ENCODE measurements at regions not wholly inside any gene's neighbourhood (a gene's known extent, or its start where the extent isn't known, plus 50 kb on each side); places are given as distances from the start of the nearest gene placed in this dataset.

DNA sequence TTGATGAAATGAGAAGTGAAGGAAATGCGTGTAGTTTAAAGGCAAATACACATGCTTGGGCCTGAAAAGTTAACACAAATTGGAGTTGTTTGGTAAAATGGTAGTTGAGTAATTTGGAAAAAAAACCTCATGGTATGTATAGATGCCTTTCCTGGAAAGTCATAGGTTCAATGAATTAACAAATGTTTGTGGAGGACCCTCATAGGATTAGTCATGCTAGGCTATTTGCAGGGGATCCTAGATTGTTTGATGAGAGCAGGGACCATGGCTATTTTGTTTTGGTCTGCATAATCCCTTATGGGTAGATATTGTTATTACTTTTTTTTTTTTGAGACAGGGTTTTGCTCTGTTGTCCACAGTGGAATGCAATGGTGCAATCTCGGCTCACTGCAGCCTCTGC, 93.5 kb upstream of the NR3C1 start:
- POLR2A ChIA-PET = no interaction called here

DNA sequence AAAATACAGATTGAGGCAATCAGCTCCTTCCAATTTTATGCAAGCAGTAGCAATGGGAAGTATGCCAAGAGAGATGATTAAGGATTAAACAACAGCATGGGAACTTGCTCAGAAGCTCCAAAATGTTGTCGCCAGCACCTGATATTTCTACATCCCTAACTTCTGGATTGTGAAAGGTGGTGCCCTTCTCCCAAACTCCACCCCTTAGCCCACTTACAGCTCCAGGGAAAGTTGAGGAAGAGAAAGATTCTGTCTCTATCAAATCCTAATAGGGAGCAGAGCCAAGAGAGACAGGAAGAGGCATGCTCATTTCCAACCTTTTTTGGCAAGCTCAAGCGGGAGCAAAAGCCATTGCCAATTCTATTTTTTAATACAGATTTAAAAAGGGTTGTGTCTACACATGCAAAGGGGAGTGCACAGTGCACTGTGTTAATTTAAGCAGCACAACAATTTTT, 92.4 kb upstream of the NR3C1 start:
- Mint-ChIP-seq H3K36me3 (no peaks in the 10 kb centered on the region), H3K9me3 (peaks cover 4% of the 10 kb centered on the region), H3K27ac (no peak overlapping the region), H3K4me1 (ENCODE audit: low read depth) (no peaks in the 10 kb centered on the region), H3K27me3 (no peaks in the 10 kb centered on the region), H3K4me3 (no peak overlapping the region)
- ChIA-PET CTCF (interaction anchor here (0.5 kb wide), 1 partner anchor 50 kb away, joined by 4 read pairs; no protein-coding TSS in a partner anchor), POLR2A (no interaction called here)
- intact Hi-C loops (cut with micrococcal nuclease) = no loop called here
- no peak for DNase-seq

More for the DNA sequence above, 93.5 kb upstream of the NR3C1 start:
- H3K4me3 Mint-ChIP-seq = no peak overlapping the region
- H3K4me1 Mint-ChIP-seq (ENCODE audit: low read depth) = no peaks in the 10 kb centered on the region
- CTCF ChIA-PET = interaction anchor here (0.7 kb wide), 1 partner anchor 37 kb away, joined by 4 read pairs; no protein-coding TSS in a partner anchor
- no peak for DNase-seq
- no peak overlapping the region for H3K27ac Mint-ChIP-seq
- intact Hi-C loops (cut with micrococcal nuclease) = no loop called here
- H3K36me3 Mint-ChIP-seq = no peaks in the 10 kb centered on the region
- no peaks in the 10 kb centered on the region for H3K27me3 Mint-ChIP-seq
- peaks cover 4% of the 10 kb centered on the region for H3K9me3 Mint-ChIP-seq

DNA sequence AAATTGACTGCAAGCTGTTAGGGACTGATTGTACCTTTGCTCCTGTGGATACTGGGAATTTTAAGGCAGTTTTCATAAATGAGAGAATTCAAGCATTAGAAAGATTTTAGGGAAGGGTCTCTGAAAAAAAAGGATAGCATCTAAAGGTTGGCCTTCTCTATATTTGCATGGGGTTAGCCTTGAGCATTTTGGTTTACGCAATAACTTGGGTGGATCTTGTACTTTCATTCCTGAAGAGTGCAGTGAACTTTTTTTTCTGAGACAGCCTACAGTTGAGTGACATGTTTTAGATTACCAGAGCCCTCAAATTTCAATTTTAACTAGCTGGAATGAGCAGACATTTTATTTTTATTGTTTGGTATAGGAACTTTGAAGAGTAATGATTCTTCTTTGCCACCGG, 91.6 kb upstream of the NR3C1 start:
- Mint-ChIP-seq H3K27me3 (no peaks in the 10 kb centered on the region), H3K9me3 (peaks cover 4% of the 10 kb centered on the region), H3K4me3 (no peak overlapping the region), H3K36me3 (no peaks in the 10 kb centered on the region), H3K4me1 (ENCODE audit: low read depth) (no peaks in the 10 kb centered on the region), H3K27ac (no peak overlapping the region)
- POLR2A ChIA-PET = no interaction called here
- intact Hi-C loops (cut with micrococcal nuclease) = no loop called here
- DNase-seq = no peak
- CTCF ChIA-PET = no interaction called here

DNA sequence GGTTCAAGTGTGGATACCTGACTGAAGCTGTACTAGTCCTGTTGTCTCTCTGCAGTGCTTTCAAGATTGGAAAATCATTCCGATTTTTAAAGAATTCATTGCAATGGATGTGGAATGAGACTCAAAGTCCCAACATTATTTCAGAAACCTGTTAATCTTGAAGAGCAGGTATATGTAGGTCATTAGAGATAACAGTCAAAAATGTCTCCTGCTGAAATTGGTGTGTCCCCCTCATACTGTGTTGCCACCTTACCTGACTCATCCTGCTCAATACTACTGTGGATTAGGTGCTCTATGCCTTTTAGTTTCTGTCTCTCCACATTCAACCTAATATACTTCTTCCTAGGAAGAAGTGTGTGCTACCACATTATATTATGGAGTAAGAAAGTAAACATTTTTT, 91.1 kb upstream of the NR3C1 start:
- Mint-ChIP-seq H3K27ac (no peak overlapping the region), H3K4me3 (no peak overlapping the region), H3K9me3 (peaks cover 4% of the 10 kb centered on the region), H3K36me3 (no peaks in the 10 kb centered on the region), H3K4me1 (ENCODE audit: low read depth) (no peaks in the 10 kb centered on the region), H3K27me3 (no peaks in the 10 kb centered on the region)
- intact Hi-C loops (cut with micrococcal nuclease) = no loop called here
- no peak for DNase-seq
- POLR2A ChIA-PET = no interaction called here
- CTCF ChIA-PET = no interaction called here

DNA sequence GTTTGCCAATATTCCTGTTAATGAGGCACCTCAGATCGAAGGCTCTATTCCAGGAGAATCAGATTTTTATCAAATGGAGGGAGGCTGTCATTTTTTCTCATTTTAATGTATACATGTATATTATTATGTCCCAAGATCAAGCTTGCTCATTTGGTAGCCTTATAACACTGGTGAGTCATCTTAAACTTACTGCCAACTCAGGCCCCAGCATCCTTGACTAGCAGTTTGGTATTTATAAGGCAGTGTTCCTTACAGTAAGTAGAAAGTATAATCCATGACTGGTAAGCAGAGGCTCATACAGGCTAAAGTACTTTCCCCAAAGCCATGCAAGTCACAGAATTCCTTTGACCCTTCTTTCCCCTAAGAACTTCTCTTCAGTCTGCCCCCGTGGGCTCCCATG, 90.7 kb upstream of the NR3C1 start:
- Mint-ChIP-seq H3K27ac (no peak overlapping the region), H3K9me3 (peaks cover 4% of the 10 kb centered on the region)
- CTCF ChIA-PET = no interaction called here

DNA sequence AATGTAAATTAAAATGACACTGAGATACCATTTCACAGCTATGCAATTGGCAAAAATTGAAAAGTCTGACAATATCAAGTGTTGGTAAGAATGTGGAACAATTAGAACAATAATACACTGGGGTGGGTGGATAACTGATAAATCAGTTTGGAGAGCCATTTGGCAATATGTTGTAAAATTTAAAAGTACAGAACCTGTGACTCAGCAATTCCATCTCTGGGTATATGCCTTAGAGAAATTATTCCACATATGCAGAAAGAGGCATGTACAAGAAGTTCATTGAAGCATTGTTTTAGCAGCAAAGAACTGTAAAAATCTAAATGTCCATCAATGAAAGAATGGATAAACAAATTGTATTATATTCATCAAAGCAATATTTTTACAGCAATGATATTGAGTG, 89.3 kb upstream of the NR3C1 start:
- Mint-ChIP-seq H3K27me3 (no peaks in the 10 kb centered on the region), H3K4me1 (ENCODE audit: low read depth) (no peaks in the 10 kb centered on the region), H3K9me3 (peaks cover 4% of the 10 kb centered on the region), H3K4me3 (no peak overlapping the region), H3K36me3 (no peaks in the 10 kb centered on the region), H3K27ac (no peak overlapping the region)
- intact Hi-C loops (cut with micrococcal nuclease) = no loop called here
- DNase-seq = no peak
- CTCF ChIA-PET = no interaction called here
- POLR2A ChIA-PET = no interaction called here

More for the DNA sequence above, 90.7 kb upstream of the NR3C1 start:
- POLR2A ChIA-PET = no interaction called here
- Mint-ChIP-seq H3K4me1 (ENCODE audit: low read depth) (no peaks in the 10 kb centered on the region), H3K36me3 (no peaks in the 10 kb centered on the region), H3K4me3 (no peak overlapping the region), H3K27me3 (no peaks in the 10 kb centered on the region)
- intact Hi-C loops (cut with micrococcal nuclease) = no loop called here
- no peak for DNase-seq

DNA sequence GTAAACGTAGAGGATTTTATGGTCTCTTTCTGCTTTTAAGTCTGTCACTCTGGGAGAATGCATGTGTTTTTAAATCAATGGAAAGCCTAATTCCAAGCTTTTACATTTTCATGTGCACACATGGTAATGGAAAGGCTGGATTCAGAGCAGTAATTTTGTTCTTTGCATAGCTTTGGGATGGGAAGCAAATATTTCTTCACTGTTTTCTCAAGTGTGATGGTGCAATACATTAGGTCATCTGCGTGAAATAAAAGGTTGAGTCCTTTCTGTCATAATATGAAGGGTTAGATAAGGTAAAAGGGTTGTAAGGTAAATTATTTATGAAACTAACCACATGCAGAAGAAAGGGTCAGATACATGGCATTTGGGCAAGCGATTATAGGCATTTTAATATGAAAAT, 88.2 kb upstream of the NR3C1 start:
- intact Hi-C loops (cut with micrococcal nuclease) = no loop called here
- no peaks in the 10 kb centered on the region for H3K27me3 Mint-ChIP-seq
- no peak overlapping the region for H3K27ac Mint-ChIP-seq
- peaks cover 4% of the 10 kb centered on the region for H3K9me3 Mint-ChIP-seq
- ChIA-PET POLR2A (no interaction called here), CTCF (no interaction called here)
- H3K36me3 Mint-ChIP-seq = no peaks in the 10 kb centered on the region
- no peak overlapping the region for H3K4me3 Mint-ChIP-seq
- no peak for DNase-seq
- no peaks in the 10 kb centered on the region for H3K4me1 Mint-ChIP-seq (ENCODE audit: low read depth)

DNA sequence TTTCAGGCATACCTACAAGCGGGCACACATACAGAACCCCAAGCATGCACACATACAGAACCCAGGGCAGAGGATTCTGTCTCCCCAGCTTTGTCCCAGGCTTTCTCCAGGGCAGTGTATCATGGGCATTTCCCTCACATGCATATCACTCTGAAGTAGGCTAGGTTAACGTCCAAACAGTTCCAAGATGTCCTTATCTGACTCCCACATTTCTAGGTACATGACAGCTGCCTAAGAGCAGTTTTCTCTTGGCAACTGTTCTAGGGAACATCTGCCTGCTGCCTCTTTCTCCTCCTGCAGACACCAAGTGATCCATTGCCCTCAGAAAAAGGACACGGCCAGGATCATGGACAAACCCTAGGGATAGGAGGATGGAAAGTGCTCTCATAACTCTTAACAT, 84.9 kb upstream of the NR3C1 start:
- no peak overlapping the region for H3K4me3 Mint-ChIP-seq
- POLR2A ChIA-PET = no interaction called here
- no peak overlapping the region for H3K27ac Mint-ChIP-seq
- intact Hi-C loops (cut with micrococcal nuclease) = no loop called here
- peaks cover 7% of the 10 kb centered on the region for H3K9me3 Mint-ChIP-seq
- H3K36me3 Mint-ChIP-seq = no peaks in the 10 kb centered on the region
- H3K4me1 Mint-ChIP-seq (ENCODE audit: low read depth) = no peaks in the 10 kb centered on the region
- H3K27me3 Mint-ChIP-seq = no peaks in the 10 kb centered on the region
- CTCF ChIA-PET = no interaction called here
- no peak for DNase-seq

DNA sequence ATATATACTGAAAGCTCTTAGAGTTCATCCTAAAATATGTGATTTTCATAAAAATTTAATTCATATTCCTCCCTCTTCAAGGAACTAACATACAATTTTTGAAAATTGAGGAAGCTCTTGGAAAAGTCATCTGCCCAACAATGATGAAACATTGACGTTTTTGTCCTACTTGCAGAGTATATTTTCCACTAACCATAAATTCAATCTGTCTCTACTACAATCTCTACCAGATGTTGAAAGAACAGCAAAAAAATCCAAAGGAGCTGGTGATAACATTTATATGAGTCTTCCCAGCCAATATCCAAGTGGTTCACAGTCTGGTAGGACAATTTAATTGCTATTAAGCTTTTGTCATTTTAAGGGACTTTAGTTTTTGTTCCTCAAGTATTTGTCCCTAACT, 81.1 kb upstream of the NR3C1 start:
- H3K4me3 Mint-ChIP-seq = no peak overlapping the region
- no peak for DNase-seq
- no peaks in the 10 kb centered on the region for H3K4me1 Mint-ChIP-seq (ENCODE audit: low read depth)
- H3K9me3 Mint-ChIP-seq = peaks cover 3% of the 10 kb centered on the region
- CTCF ChIA-PET = no interaction called here
- no peak overlapping the region for H3K27ac Mint-ChIP-seq
- intact Hi-C loops (cut with micrococcal nuclease) = no loop called here
- POLR2A ChIA-PET = no interaction called here
- H3K36me3 Mint-ChIP-seq = no peaks in the 10 kb centered on the region
- H3K27me3 Mint-ChIP-seq = no peaks in the 10 kb centered on the region

DNA sequence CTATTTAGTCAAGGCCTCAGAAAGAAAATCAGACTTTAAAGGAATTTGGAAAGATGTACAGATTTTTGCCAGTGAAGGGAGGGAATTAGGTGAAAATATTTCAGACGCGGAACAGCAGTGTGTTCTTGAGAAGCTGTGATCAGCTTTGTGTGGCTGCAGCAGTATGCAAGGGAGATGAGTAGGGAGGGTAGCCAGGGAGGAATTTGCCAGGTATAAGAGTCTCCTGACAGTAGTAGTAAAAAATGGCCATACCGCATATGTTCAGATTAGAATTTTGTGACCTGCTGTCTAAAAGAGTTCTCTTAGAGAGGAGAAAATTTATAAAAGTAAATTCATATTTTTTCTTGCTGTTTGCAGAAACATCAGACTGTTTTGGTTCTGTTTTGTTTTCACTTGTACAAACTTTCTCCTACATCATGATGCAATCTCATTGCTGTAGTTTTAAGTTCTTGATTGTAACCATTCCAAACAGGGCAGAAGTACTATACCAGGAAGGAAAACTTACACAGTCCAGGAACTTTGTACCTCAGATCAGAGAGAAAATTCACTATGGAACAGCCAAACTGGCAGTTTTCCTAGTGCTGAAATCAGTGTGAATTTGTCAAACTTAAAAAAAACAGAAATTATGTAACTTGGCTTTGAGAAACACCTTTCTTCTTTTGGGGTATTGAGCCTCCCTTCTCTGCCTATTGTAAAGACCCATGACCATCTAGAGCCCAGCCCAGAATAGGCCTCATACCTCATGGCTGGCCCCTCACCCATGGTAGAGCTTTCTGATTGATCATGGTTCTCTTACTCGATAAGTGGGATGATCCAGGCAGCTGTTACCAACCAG, 78.4 kb upstream of the NR3C1 start:
- Mint-ChIP-seq H3K27ac (no peak overlapping the region), H3K36me3 (no peaks in the 10 kb centered on the region), H3K4me1 (ENCODE audit: low read depth) (no peaks in the 10 kb centered on the region), H3K27me3 (no peaks in the 10 kb centered on the region), H3K4me3 (no peak overlapping the region), H3K9me3 (peaks cover 3% of the 10 kb centered on the region)
- DNase-seq = no peak
- CTCF ChIA-PET = no interaction called here
- intact Hi-C loops (cut with micrococcal nuclease) = no loop called here
- POLR2A ChIA-PET = no interaction called here

DNA sequence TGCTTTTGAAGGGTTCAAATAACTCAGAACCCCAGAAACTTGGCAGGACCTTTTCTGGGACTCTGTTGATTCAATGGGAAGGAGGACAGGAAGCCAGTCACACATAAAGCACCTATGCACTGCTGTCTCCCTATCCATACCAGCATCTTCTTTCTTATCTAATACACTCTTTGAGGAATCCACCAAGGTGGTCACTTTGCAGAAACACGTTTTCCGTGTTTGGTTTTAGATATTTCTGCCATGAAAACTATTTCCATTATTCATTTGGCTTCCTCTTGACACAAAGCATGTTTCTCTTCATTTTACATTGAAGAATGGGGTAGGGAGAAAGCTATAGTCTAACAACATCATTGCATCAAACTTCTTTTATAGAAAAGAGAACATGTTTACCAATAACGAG, 76.5 kb upstream of the NR3C1 start:
- POLR2A ChIA-PET = no interaction called here
- no peak for DNase-seq
- no peaks in the 10 kb centered on the region for H3K4me1 Mint-ChIP-seq (ENCODE audit: low read depth)
- H3K27ac Mint-ChIP-seq = no peak overlapping the region
- intact Hi-C loops (cut with micrococcal nuclease) = no loop called here
- H3K9me3 Mint-ChIP-seq = no peaks in the 10 kb centered on the region
- H3K27me3 Mint-ChIP-seq = peaks cover 2% of the 10 kb centered on the region
- H3K36me3 Mint-ChIP-seq = no peaks in the 10 kb centered on the region
- CTCF ChIA-PET = no interaction called here
- no peak overlapping the region for H3K4me3 Mint-ChIP-seq

DNA sequence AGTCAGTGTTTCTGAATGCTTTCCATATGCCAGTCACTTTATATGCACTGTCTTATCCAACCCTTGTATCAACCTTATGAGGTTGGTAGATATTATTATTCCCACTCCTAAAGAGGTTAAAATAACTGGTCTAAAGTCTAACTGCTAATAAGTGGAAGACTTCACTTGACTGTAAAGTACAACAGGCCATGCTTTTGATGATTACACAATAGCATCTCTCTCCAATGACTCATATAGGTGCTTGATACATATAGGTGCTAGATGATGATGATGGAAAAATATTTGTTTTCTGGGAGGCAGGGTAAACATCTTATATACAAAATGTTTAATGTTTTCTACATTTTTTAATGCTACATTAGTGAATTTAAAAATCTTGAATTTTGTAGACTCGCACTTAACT, 75.9 kb upstream of the NR3C1 start:
- H3K9me3 Mint-ChIP-seq = no peaks in the 10 kb centered on the region
- no peak overlapping the region for H3K27ac Mint-ChIP-seq
- intact Hi-C loops (cut with micrococcal nuclease) = no loop called here
- H3K27me3 Mint-ChIP-seq = peaks cover 2% of the 10 kb centered on the region
- no peaks in the 10 kb centered on the region for H3K36me3 Mint-ChIP-seq
- no peak for DNase-seq
- CTCF ChIA-PET = no interaction called here
- POLR2A ChIA-PET = no interaction called here
- no peak overlapping the region for H3K4me3 Mint-ChIP-seq
- H3K4me1 Mint-ChIP-seq (ENCODE audit: low read depth) = no peaks in the 10 kb centered on the region

DNA sequence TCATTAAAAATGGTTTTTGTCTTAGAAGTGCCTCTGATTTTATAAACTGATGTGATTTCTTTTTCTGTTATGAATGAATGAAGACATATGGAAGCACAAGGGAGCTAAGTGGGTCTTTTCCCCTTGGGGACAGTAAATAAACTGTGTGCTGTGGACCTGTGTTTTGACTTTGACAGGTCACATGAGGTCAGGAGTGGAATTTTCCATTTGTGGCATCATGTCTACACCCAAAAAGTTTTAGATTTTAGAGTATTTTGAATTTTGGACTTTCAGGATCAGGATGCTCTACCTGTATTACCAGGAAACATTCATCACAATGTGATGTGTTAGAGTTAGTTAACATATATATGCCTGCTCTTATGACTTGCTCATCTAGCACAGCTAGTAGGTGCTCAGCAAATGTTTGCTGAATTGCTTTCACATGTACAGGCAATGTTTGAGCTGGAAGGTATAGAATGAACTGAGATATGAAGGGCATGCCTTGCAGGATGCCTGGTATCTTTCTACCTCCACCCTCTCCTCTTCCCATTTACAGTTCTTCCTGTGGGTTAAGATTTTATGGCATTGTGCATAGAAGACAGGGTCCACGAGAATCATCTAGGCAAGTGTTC, 73.2 kb upstream of the NR3C1 start:
- POLR2A ChIA-PET = no interaction called here
- no peaks in the 10 kb centered on the region for H3K9me3 Mint-ChIP-seq
- CTCF ChIA-PET = interaction anchor here (1.1 kb wide), 1 partner anchor 588 kb away, joined by 3 read pairs; no protein-coding TSS in a partner anchor
- peaks cover 2% of the 10 kb centered on the region for H3K27me3 Mint-ChIP-seq
- H3K27ac Mint-ChIP-seq = no peak overlapping the region
- no peak for DNase-seq
- no peaks in the 10 kb centered on the region for H3K4me1 Mint-ChIP-seq (ENCODE audit: low read depth)
- no peaks in the 10 kb centered on the region for H3K36me3 Mint-ChIP-seq
- H3K4me3 Mint-ChIP-seq = no peak overlapping the region
- intact Hi-C loops (cut with micrococcal nuclease) = no loop called here
